ENCODE measurements at regions not wholly inside any gene's neighbourhood (a gene's known extent, or its start where the extent isn't known, plus 50 kb on each side); places are given as distances from the start of the nearest gene placed in this dataset.
"Not testable (repeated sequence)": the region's sequence is repeated elsewhere in the genome, so short reads cannot be mapped to it uniquely, and the experiment has no call there.

- no peak for DNase-seq
Measured at GRCh38 chr11:130679247-130679646, 230.8 kb downstream of the ADAMTS15 start.

DNA sequence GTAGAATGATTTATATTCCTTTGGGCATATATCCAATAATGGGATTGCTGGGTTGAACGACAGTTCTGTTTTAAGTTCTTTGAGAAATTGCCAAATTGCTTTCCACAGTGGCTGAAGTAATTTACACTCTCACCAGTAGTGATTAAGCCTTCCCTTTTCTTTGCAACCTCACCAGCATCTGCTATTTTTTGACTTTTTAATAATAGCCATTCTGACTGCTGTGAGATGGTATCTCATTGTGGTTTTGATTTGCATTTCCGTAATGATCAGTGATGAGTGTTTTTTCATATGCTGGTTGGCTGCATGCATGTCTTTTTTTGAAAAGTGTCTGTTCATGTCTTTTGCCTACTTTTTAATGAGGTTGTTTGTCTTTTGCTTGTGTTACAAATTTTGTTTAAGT lies 233.8 kb downstream of the SNX19 start:
- not testable (repeated sequence) for DNase-seq

- no peak for DNase-seq
Measured at GRCh38 chr11:130689222-130689908, 226.9 kb downstream of the SNX19 start.

- DNase-seq = no peak
Measured at GRCh38 chr11:130691581-130691980, 224.7 kb downstream of the SNX19 start.

- DNase-seq = no peak
Measured at GRCh38 chr11:130692220-130692619, 224.1 kb downstream of the SNX19 start.

- no peak for DNase-seq
Measured at GRCh38 chr11:130693543-130693942, 222.7 kb downstream of the SNX19 start.

GRCh38 chr11:130694488-130695045 lies 221.7 kb downstream of the SNX19 start:
- no peak for DNase-seq

DNA sequence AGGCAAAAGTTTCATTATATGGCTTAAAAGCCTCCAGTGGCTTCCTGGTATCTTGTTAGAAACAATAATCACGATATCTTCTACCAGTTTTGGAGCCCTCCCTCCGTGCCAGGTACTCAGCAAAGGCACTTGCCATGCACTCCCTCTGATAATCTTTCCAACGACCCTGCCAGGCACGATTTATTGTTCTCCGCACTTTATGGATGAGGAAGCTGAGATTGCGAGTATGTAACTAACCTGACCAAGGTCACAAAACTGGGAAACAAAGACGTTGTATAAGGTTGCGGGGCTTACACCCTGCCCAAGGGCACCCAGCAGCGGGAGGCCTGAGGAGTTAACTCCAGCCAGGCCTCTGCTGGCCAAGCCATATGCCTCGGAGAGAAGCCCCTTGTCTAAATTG lies 218.1 kb downstream of the SNX19 start:
- no peak for DNase-seq

DNA sequence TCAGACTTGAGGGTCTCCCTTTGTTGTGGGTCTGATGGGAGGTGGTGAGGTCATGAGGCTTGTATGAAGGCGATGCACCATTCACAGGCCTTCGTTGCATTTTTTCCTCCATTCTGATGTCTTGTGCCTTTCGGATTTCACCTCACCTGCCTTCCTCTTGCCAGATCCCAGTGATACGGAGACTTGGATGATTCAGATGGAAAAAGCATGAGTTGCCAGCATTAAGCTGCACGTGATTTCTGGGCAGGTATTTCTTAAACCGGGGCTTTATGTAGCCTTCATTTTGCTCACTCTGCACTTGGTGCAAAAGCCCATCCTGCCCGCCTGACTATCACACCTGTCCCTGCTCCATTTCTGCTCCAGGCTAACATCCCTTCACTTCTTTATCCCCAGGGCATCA lies 216.7 kb downstream of the SNX19 start:
- DNase-seq = no peak

GRCh38 chr11:130700092-130700491 lies 216.2 kb downstream of the SNX19 start:
- no peak for DNase-seq

DNA sequence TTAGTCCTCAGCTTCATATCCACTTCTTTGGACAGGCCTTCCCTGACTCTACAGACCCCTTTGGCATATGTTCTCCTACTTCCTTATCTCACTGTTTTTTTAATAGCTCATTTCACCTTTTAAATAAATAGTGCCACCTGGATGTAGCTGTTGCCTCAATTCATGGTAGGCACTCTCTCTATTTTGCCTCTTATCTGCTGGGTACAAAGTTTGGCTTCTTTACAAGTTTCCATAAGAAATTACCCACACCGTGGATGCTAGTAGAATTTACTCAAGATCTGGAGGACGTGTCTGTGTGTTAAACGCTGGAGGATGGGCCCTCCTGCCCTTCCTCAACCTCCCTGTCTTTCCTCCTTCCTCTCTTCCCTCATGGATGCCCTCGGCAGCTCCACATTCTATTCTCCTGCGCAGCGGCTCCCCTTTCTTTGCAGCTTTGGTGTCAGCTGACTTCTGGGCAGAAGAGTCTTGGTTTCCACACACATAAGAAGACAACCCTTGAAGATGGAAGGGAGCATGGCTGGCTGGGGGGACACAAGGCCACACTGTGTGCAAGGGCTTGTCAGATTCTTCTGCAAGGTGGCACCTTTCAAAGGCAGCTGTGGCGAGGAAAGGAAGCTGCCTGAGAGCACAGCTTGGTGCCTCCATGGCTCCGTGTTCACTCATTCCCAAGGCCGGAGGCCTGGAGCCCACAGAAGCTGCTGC lies 212.6 kb downstream of the SNX19 start:
- DNase-seq = no peak

- no peak for DNase-seq
Measured at GRCh38 chr11:130705670-130706421, 210.4 kb downstream of the SNX19 start.

GRCh38 chr11:130706572-130706971 lies 209.7 kb downstream of the SNX19 start:
- no peak for DNase-seq

- DNase-seq = no peak
Measured at GRCh38 chr11:130707217-130707616, 209.1 kb downstream of the SNX19 start.

DNA sequence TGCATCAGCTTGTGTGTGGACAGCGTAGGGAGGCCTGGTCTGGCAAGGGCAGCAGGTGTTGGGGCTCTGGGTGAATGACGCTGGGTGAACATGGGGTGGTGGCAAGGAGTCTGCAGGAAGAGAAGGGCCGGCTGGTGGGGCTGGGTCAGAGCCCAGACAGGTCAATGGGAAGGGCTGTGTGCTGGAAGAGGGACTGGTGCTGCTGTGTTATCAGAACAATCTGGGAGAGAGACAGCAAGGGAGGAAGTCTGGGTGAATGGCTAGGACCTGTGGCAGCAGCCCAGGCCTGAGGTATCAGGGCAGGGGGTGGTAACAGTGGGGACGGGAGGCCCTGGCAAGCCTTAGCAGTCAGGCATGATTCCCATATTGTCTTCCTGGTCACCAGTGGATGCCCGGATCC lies 206.7 kb downstream of the SNX19 start:
- no peak for DNase-seq

- DNase-seq = no peak
Measured at GRCh38 chr11:130710021-130710420, 206.3 kb downstream of the SNX19 start.

DNA sequence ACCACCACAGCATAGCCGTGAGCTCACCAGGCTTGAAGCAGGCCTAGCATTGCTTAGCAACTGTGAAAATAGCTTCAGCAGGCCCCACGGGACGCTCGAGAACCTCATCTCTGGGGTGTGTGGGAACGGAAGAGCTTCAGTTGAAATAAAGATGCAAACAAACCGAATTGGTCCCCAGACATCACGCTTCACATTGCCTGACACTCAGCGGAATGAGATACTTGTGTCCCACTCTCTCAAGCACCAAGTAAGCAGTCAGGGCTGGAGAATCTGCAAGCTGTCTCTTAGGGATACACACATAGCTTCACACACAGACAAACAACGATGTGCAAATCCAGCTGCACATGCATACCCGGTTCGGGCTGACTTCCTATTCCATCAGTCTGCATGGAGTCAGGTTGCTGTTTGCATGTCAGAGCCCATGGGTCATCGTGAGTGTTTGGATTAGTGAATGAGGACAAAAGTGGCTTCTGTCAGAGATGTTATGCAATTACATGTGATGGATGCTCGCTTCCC lies 205.7 kb downstream of the SNX19 start:
- DNase-seq = no peak

- no peak for DNase-seq
Measured at GRCh38 chr11:130711193-130711592, 205.1 kb downstream of the SNX19 start.

DNA sequence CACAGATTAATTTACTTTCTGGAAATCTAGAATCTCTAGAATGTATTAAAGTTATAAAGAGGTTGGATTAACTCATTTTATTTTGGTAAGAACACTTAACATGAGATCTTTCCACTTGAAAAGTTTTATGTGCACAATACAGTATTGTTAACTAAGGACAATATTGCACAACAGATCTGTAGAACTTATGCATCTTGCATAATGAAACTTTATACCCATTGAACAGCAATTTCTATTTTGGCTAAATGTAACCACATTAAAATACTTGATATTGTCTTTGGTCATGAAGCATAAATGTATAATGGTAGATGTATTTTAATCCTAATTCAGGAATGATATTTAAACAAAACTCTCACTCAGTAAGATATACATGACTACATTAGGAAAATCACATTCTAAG lies 203.8 kb downstream of the SNX19 start:
- DNase-seq = no peak

DNA sequence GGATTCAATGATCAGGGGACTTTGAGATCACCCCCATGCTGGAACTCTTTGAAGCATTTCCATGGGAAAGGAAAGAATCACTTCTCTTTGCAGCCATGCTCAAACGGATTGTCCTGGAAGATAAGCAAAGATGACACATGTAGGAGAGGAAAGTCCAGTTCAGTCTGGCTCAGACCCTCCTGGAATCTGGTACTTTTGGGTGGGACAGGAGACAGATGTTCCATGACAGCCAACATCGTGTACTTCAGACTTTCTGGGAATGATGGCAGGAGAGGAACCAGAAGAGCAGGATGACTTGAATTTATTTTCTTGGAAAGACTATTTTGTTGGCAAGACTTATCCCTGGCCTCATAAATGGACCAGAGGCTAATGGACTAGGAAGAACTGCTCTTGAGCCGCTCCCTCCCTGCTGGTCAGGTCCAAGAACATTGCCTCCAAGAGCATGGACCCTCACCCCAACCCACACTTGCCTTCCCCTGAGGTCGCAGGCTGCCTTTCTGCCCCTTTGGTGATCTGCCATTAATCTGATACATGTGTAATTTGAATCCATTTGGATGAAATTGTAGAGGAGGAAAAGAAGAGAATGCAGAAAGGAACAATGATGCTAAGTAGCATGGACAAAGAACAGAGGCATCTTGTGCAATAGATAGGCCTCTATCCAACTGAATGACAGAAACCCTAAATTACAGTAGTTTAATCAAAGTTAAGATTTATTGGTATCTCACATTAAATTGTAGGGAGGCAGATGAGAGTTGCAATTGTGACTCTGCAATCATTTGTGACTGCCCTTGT lies 201.0 kb downstream of the SNX19 start:
- DNase-seq = no peak

DNA sequence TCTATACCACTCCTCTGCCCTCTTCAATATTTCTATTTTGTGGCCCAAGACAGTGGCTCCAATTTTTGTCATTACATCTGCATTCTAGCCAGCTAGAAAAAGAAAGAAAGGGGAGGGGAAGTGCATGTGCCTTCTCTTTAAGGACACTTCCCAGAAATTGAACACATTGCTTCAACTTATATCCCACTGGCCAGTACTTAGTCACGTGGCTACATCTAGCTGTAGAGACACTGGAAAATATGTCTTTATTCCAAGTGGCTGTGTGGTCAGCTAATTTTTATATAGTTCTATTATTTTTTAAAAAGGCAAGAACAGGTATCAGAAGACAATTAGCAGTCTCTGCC lies 200.4 kb downstream of the SNX19 start:
- no peak for DNase-seq

DNA sequence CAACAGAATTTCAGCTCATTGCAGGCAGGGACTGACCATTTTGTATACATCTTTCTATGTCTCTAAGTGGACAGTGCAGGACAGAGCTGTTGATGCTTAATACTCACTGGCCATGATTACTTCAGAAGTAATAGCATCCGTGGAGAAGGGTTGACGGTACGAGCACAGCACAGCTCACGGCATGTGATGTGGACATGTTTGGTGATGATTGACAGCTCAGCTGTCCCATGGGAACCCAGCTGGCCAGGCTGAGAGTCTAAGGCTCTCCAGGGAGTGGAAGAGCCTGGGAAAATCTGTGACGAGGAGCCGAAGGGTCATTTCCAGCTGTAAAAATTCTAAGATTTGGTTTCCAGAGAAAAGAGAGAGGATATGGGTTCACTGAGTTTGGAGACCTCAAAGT lies 198.2 kb downstream of the SNX19 start:
- no peak for DNase-seq
